WTC11 (cell line): ENCODE measurements at regions not wholly inside any gene's neighbourhood (a gene's known extent, or its start where the extent isn't known, plus 50 kb on each side); places are given as distances from the start of the nearest gene placed in this dataset.
"Not testable (repeated sequence)": the region's sequence is repeated elsewhere in the genome, so short reads cannot be mapped to it uniquely, and the experiment has no call there.

Experiments
- ARID4B ChIP-seq: sonication (generic); formaldehyde crosslinking; IDR thresholded peaks from 2 replicates; pipeline ENCODE4 v1.8.0; 2023; ENCODE audit warnings: missing genetic modification reagents, mild to moderate bottlenecking, borderline replicate concordance
- ATF2 ChIP-seq: sonication (generic); formaldehyde crosslinking; IDR thresholded peaks from 2 replicates; pipeline ENCODE4 v1.8.1; 2022; ENCODE audit warnings: low read depth, missing genetic modification reagents, borderline replicate concordance
- ATF3 ChIP-seq: sonication (generic); formaldehyde crosslinking; conservative IDR thresholded peaks from 2 replicates; pipeline ENCODE4 v1.8.1; 2022; ENCODE audit warnings: mild to moderate bottlenecking, missing genetic modification reagents
- CTCF ChIP-seq: fragments of 200-600 bp; IDR thresholded peaks from 2 replicates; pipeline ENCODE4 v1.8.0; 2022; ENCODE audit warnings: antibody characterized with exemption
- E2F1 ChIP-seq: sonication (generic); formaldehyde crosslinking; IDR thresholded peaks from 2 replicates; pipeline ENCODE4 v1.8.0; 2022; ENCODE audit warnings: mild to moderate bottlenecking, missing genetic modification reagents
- ELF4 ChIP-seq: sonication (generic); formaldehyde crosslinking; IDR thresholded peaks from 2 replicates; pipeline ENCODE4 v1.8.1; 2022; ENCODE audit warnings: low read depth, mild to moderate bottlenecking, moderate library complexity, missing genetic modification reagents
- ESRRA ChIP-seq: sonication (generic); formaldehyde crosslinking; IDR thresholded peaks from 2 replicates; pipeline ENCODE4 v1.8.1; 2022; ENCODE audit warnings: mild to moderate bottlenecking, missing genetic modification reagents, borderline replicate concordance
- MAX ChIP-seq: sonication (generic); formaldehyde crosslinking; IDR thresholded peaks from 2 replicates; pipeline ENCODE4 v1.8.0; 2022; ENCODE audit warnings: mild to moderate bottlenecking, missing genetic modification reagents
- SP1 ChIP-seq: sonication (generic); formaldehyde crosslinking; conservative IDR thresholded peaks from 2 replicates; pipeline ENCODE4 v1.8.1; 2022; ENCODE audit warnings: missing genetic modification reagents
- ZBTB21 ChIP-seq: sonication (generic); formaldehyde crosslinking; IDR thresholded peaks from 2 replicates; pipeline ENCODE4 v1.8.1; 2023; ENCODE audit warnings: mild to moderate bottlenecking, missing genetic modification reagents, borderline replicate concordance
- ZNF138 ChIP-seq: sonication (generic); formaldehyde crosslinking; conservative IDR thresholded peaks from 2 replicates; pipeline ENCODE4 v1.8.1; 2022; ENCODE audit warnings: mild to moderate bottlenecking, moderate library complexity, missing genetic modification reagents
- ZNF317 ChIP-seq: sonication (generic); formaldehyde crosslinking; IDR thresholded peaks from 2 replicates; pipeline ENCODE4 v1.8.1; 2023; ENCODE audit warnings: low read depth, mild to moderate bottlenecking, moderate library complexity, missing genetic modification reagents, borderline replicate concordance

- TF ChIP-seq CTCF; SP1; ZNF138; ARID4B (CRISPR knock-in tag); ESRRA (CRISPR knock-in tag); ELF4; MAX (CRISPR knock-in tag); ATF2 (CRISPR knock-in tag); E2F1 (CRISPR knock-in tag); ZBTB21 (CRISPR knock-in tag); ATF3; ZNF317 (CRISPR knock-in tag): not testable (repeated sequence)
Measured at GRCh38 chr12:34273703-34274102, 251.4 kb downstream of the ALG10 start.
